Peyer's patch (tissue), 4 donors: ENCODE measurements at regions not wholly inside any gene's neighbourhood (a gene's known extent, or its start where the extent isn't known, plus 50 kb on each side); places are given as distances from the start of the nearest gene placed in this dataset.

Experiments
- DNase-seq, 3 donors: peaks; one replicate each; pipeline ENCODE4 v3.0.0-alpha.2; 2017 to 2019
- H3K27ac ChIP-seq, 4 donors: fragments of 200-600 bp; sonication (generic); one replicate each; pipeline ENCODE4 v1.5.1; 2016 to 2019
- H3K27me3 ChIP-seq, 2 donors: fragments of 200-600 bp; sonication (generic); one replicate each; pipeline ENCODE4 v1.5.1; 2019
- H3K36me3 ChIP-seq, 3 donors: fragments of 200-600 bp; sonication (generic); one replicate each; pipeline ENCODE4 v1.5.1; 2016 to 2019
- H3K4me1 ChIP-seq, 4 donors: fragments of 200-600 bp; sonication (generic); one replicate each; pipeline ENCODE4 v1.5.1; 2016 to 2019
- H3K4me3 ChIP-seq, 4 donors: fragments of 200-600 bp; sonication (generic); 1 replicate in 3 of 4; 2 replicates in 1 of 4; pipeline ENCODE4 v1.5.1; 2016 to 2019; ENCODE audit warnings: mild to moderate bottlenecking in 1 of 4
- H3K9me3 ChIP-seq, 4 donors: fragments of 200-600 bp; sonication (generic); one replicate each; pipeline ENCODE4 v1.5.1; 2016 to 2019; ENCODE audit warnings: mild to moderate bottlenecking in 1 of 4
- CTCF ChIP-seq, 6 experiments: fragments of 450-650 bp in 4 of 6; fragments of 200-600 bp in 2 of 6; sonication (generic) in 1 of 6; IDR thresholded peaks; one replicate each; pipeline ENCODE4 v1.5.1; 2017 to 2019; ENCODE audit warnings: antibody characterized with exemption in 6 of 6, mild to moderate bottlenecking in 3 of 6, moderate library complexity in 1 of 6
- POLR2A ChIP-seq, 2 donors: fragments of 450-650 bp; IDR thresholded peaks; one replicate each; pipeline ENCODE4 v1.5.1; 2017; ENCODE audit warnings: antibody characterized with exemption in 2 of 2, mild to moderate bottlenecking in 2 of 2, moderate library complexity in 2 of 2

GRCh38 chr20:51959066-51959542 lies 156.8 kb upstream of the SALL4 start:
- no peak for DNase-seq
- Histone ChIP-seq H3K36me3 (no peaks in the 10 kb centered on the region), H3K27ac (no peak overlapping the region), H3K27me3 (no peaks in the 10 kb centered on the region), H3K4me3 (no peak overlapping the region), H3K9me3 (no peaks in the 10 kb centered on the region), H3K4me1 (no peaks in the 10 kb centered on the region)
- TF ChIP-seq CTCF (IDR thresholded peaks at IDR 0.05) (no peak), POLR2A (IDR thresholded peaks at IDR 0.05) (no peak)

DNA sequence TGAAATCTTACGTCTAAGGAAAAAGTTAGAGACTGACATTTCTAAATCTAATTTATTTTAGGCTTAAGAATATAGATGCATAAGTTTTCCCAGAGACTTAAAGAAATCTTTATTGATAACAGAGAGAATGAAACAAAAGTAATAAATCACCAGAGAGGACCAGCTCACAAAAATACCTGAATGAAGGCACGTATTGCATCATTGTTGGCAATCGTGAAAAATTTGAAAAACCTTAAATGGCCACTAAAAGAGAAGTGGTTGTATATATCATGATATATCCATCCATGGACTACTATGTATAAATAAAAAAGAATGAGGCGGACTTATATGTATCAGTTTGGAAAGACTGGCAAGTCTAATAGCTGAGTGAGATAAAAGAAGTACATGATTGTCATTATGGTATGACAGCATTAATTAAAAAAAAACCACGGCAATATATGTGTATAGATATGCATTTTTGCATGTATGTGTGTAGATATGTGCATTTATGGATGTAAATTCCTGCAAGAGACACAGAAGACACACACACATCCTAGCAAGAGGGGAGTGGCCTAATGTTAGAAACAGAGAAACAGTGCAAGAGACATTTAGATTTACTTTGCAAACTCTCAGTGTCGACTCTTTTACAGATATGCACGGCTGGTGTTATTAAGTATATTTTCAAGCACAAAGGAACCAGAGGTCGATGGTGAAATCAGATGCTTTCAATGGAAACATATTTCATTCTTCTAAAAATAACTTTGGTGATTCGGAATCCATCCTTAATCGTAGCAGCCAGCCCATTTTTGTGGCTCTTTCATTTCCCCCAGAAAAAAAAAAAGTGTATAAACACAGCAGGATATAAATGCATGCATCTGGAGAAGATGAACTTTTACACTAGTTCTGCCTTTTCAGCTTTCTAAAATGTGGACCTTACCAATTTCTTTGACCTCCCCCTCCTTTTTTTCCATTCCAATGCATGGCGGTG lies 156.1 kb upstream of the SALL4 start:
- Histone ChIP-seq H3K9me3 (no peaks in the 10 kb centered on the region), H3K27me3 (no peaks in the 10 kb centered on the region), H3K36me3 (no peaks in the 10 kb centered on the region), H3K4me3 (no peak overlapping the region), H3K27ac (no peak overlapping the region), H3K4me1 (no peaks in the 10 kb centered on the region)
- TF ChIP-seq CTCF (IDR thresholded peaks at IDR 0.05) (no peak), POLR2A (IDR thresholded peaks at IDR 0.05) (no peak)
- no peak for DNase-seq

- Histone ChIP-seq H3K9me3 (no peaks in the 10 kb centered on the region), H3K4me3 (no peak overlapping the region), H3K27ac (no peak overlapping the region), H3K36me3 (no peaks in the 10 kb centered on the region), H3K27me3 (no peaks in the 10 kb centered on the region), H3K4me1 (no peaks in the 10 kb centered on the region)
- TF ChIP-seq CTCF (IDR thresholded peaks at IDR 0.05): no peak
- no peak for TF ChIP-seq POLR2A (IDR thresholded peaks at IDR 0.05)
- DNase-seq: no peak
Observed at GRCh38 chr20:51955756-51956155, 153.4 kb upstream of the SALL4 start.

- H3K27ac ChIP-seq: no peak overlapping the region
- no peak overlapping the region for H3K4me3 ChIP-seq
- no peaks in the 10 kb centered on the region for H3K36me3 ChIP-seq
- TF ChIP-seq CTCF (IDR thresholded peaks at IDR 0.05) (no peak), POLR2A (IDR thresholded peaks at IDR 0.05) (no peak)
- no peak for DNase-seq
- H3K27me3 ChIP-seq: no peaks in the 10 kb centered on the region
- no peaks in the 10 kb centered on the region for H3K4me1 ChIP-seq
- no peaks in the 10 kb centered on the region for H3K9me3 ChIP-seq
Observed at GRCh38 chr20:51953731-51954340, 151.5 kb upstream of the SALL4 start.

GRCh38 chr20:51950926-51951325 lies 148.6 kb upstream of the SALL4 start:
- Histone ChIP-seq H3K27me3 (no peaks in the 10 kb centered on the region), H3K27ac (no peak overlapping the region), H3K4me3 (no peak overlapping the region), H3K9me3 (no peaks in the 10 kb centered on the region), H3K36me3 (no peaks in the 10 kb centered on the region), H3K4me1 (no peaks in the 10 kb centered on the region)
- DNase-seq: no peak
- TF ChIP-seq POLR2A (IDR thresholded peaks at IDR 0.05) (no peak), CTCF (IDR thresholded peaks at IDR 0.05) (no peak)
